IMR-90 (cell line): ENCODE measurements at regions not wholly inside any gene's neighbourhood (a gene's known extent, or its start where the extent isn't known, plus 50 kb on each side); places are given as distances from the start of the nearest gene placed in this dataset.

Experiments used
- ATAC-seq: fragments of 200-7000 bp; cut with Tn5 transposase; 2 replicates; pipeline ENCODE4 v1.9.1; 2020; ENCODE audit warnings: low read depth, mild to moderate bottlenecking, moderate library complexity
- BruUV-seq: library from RNA; stranded (reverse); fragments of 400-500 nt; replicated peaks from 2 replicates; lab custom pipeline; 2021; lab: Mats Ljungman, UMichigan
- CTCF ChIA-PET: fragments of 300-600 bp; formaldehyde crosslinking; extraction: SDS; loops from one replicate; lab custom pipeline; 2021; ENCODE audit warnings: antibody characterized with exemption; lab: Yijun Ruan, JAX
- POLR2A ChIA-PET: fragments of 300-600 bp; sonication (Branson Sonifier 250); formaldehyde crosslinking; loops from one replicate; lab custom pipeline; 2022; ENCODE audit warnings: antibody characterized with exemption; ENCODE audit not compliant: unreplicated experiment; lab: Charles Lee
- DNase-seq: peaks from one replicate; pipeline ENCODE4 v3.0.0; 2013
- H2AFZ ChIP-seq: replicated peaks from 2 replicates; pipeline ENCODE3; 2013; ENCODE audit warnings: low read length, mild to moderate bottlenecking; ENCODE audit not compliant: poor library complexity
- H2AK5ac ChIP-seq: 2 replicates; pipeline ENCODE4 v1.6.1; 2013; ENCODE audit warnings: low read depth, low read length, inconsistent platforms
- H2AK9ac ChIP-seq: replicated peaks from 2 replicates; pipeline ENCODE3; 2013; ENCODE audit warnings: mild to moderate bottlenecking, low read depth, low read length, moderate library complexity; ENCODE audit not compliant: poor library complexity
- H2BK120ac ChIP-seq: 2 replicates; pipeline ENCODE4 v1.6.1; 2013; ENCODE audit warnings: low read depth, low read length, inconsistent platforms
- H2BK15ac ChIP-seq: 3 replicates; pipeline ENCODE4 v1.6.1; 2013; ENCODE audit warnings: low read depth, low read length, inconsistent platforms
- H2BK20ac ChIP-seq: 2 replicates; pipeline ENCODE4 v1.6.1; 2013; ENCODE audit warnings: low read depth, mild to moderate bottlenecking, inconsistent platforms, low read length, moderate library complexity
- H2BK5ac ChIP-seq: 2 replicates; pipeline ENCODE4 v1.6.1; 2013; ENCODE audit warnings: mild to moderate bottlenecking, low read depth, low read length, inconsistent platforms; ENCODE audit not compliant: poor library complexity, severe bottlenecking
- H3K14ac ChIP-seq: replicated peaks from 2 replicates; pipeline ENCODE4 v1.6.1; 2013; ENCODE audit warnings: low read depth, low read length, inconsistent platforms
- H3K18ac ChIP-seq: 2 replicates; pipeline ENCODE4 v1.6.1; 2013; ENCODE audit warnings: low read depth, low read length, control low read depth
- H3K23ac ChIP-seq: 2 replicates; pipeline ENCODE4 v1.6.1; 2013; ENCODE audit warnings: low read depth, low read length, inconsistent platforms
- H3K27ac ChIP-seq: 2 replicates; pipeline ENCODE4 v1.5.1; 2013; ENCODE audit warnings: mild to moderate bottlenecking, control low read depth, low read length; ENCODE audit not compliant: insufficient read depth
- H3K27me3 ChIP-seq: 2 replicates; pipeline ENCODE4 v1.6.1; 2013; ENCODE audit warnings: low read length; ENCODE audit not compliant: control insufficient read depth, insufficient read depth
- H3K36me3 ChIP-seq: 2 replicates; pipeline ENCODE4 v1.6.1; 2013; ENCODE audit warnings: low read length, mixed read lengths; ENCODE audit not compliant: control insufficient read depth, insufficient read depth
- H3K4ac ChIP-seq: 2 replicates; pipeline ENCODE4 v1.6.1; 2013; ENCODE audit warnings: low read depth, low read length, inconsistent platforms
- H3K4me1 ChIP-seq: 2 replicates; pipeline ENCODE4 v1.6.1; 2013; ENCODE audit warnings: low read length, mixed read lengths; ENCODE audit not compliant: control insufficient read depth, insufficient read depth
- H3K4me2 ChIP-seq: 2 replicates; pipeline ENCODE4 v1.6.1; 2013; ENCODE audit warnings: low read depth, mild to moderate bottlenecking, control low read depth, low read length, moderate library complexity
- H3K4me3 ChIP-seq: 2 replicates; pipeline ENCODE4 v1.5.1; 2013; ENCODE audit warnings: low read depth, mild to moderate bottlenecking, control low read depth, low read length, moderate library complexity; ENCODE audit not compliant: insufficient read depth
- H3K56ac ChIP-seq: 2 replicates; pipeline ENCODE4 v1.6.1; 2013; ENCODE audit warnings: low read length, inconsistent platforms; ENCODE audit not compliant: insufficient read depth; ENCODE audit errors: extremely low read depth
- H3K79me1 ChIP-seq, 2 experiments: 2 replicates each; pipeline ENCODE4 v1.6.1; 2013; ENCODE audit warnings: low read length in 2 of 2, inconsistent platforms in 1 of 2, low read depth in 1 of 2
- H3K9ac ChIP-seq: 2 replicates; pipeline ENCODE4 v1.6.1; 2013; ENCODE audit warnings: low read depth, low read length, control low read depth
- H3K9me1 ChIP-seq: 2 replicates; pipeline ENCODE4 v1.6.1; 2013; ENCODE audit warnings: low read length, inconsistent platforms; ENCODE audit not compliant: insufficient read depth
- H3K9me3 ChIP-seq: 2 replicates; pipeline ENCODE4 v1.6.1; 2013; ENCODE audit warnings: low read length; ENCODE audit not compliant: control insufficient read depth, insufficient read depth
- H4K20me1 ChIP-seq: 2 replicates; pipeline ENCODE4 v1.6.1; 2013; ENCODE audit warnings: low read length, inconsistent platforms; ENCODE audit not compliant: insufficient read depth
- H4K5ac ChIP-seq: 2 replicates; pipeline ENCODE4 v1.6.1; 2013; ENCODE audit warnings: mild to moderate bottlenecking, low read depth, low read length, control low read depth
- H4K8ac ChIP-seq, 2 experiments: 2 replicates each; pipeline ENCODE4 v1.6.1; 2013; ENCODE audit warnings: low read depth in 2 of 2, low read length in 2 of 2, control low read depth in 1 of 2, inconsistent platforms in 1 of 2
- H4K91ac ChIP-seq: 2 replicates; pipeline ENCODE4 v1.6.1; 2013; ENCODE audit warnings: low read depth, low read length, inconsistent platforms; ENCODE audit not compliant: insufficient read depth
- BHLHE40 ChIP-seq: fragments of 150-350 bp; IDR thresholded peaks from 2 replicates; pipeline ENCODE4 v1.6.1; 2016; ENCODE audit warnings: mild to moderate bottlenecking, low read depth, low read length
- CEBPB ChIP-seq: IDR thresholded peaks from 2 replicates; pipeline ENCODE4 v1.6.1; 2012; ENCODE audit warnings: low read depth, low read length, improper control_type of control experiment
- CHD1 ChIP-seq: IDR thresholded peaks from 2 replicates; pipeline ENCODE4 v1.6.1; 2012; ENCODE audit warnings: low read depth, low read length, improper control_type of control experiment
- CTCF ChIP-seq: conservative IDR thresholded peaks from 2 replicates; pipeline ENCODE4 v1.5.1; 2012; ENCODE audit warnings: mild to moderate bottlenecking, low read depth, low read length, improper control_type of control experiment
- ELK1 ChIP-seq: fragments of 150-350 bp; IDR thresholded peaks from 2 replicates; pipeline ENCODE4 v1.6.1; 2016; ENCODE audit warnings: low read depth, mild to moderate bottlenecking, low read length, moderate library complexity, borderline replicate concordance
- FOS ChIP-seq: fragments of 150-350 bp; IDR thresholded peaks from 2 replicates; pipeline ENCODE4 v1.6.1; 2016; ENCODE audit warnings: low read depth, low read length
- MAFK ChIP-seq: IDR thresholded peaks from 2 replicates; pipeline ENCODE4 v1.6.1; 2012; ENCODE audit warnings: low read depth, low read length, improper control_type of control experiment
- MAZ ChIP-seq: IDR thresholded peaks from 2 replicates; pipeline ENCODE4 v1.6.1; 2012; ENCODE audit warnings: low read depth, mild to moderate bottlenecking, low read length, improper control_type of control experiment, moderate library complexity, borderline replicate concordance
- MXI1 ChIP-seq: IDR thresholded peaks from 2 replicates; pipeline ENCODE4 v1.6.1; 2012; ENCODE audit warnings: low read depth, mild to moderate bottlenecking, low read length, moderate library complexity, borderline replicate concordance
- NFE2L2 ChIP-seq: fragments of 150-350 bp; IDR thresholded peaks from 2 replicates; pipeline ENCODE4 v1.6.1; 2016; ENCODE audit warnings: low read depth, mild to moderate bottlenecking, low read length
- POLR2A ChIP-seq: IDR thresholded peaks from 2 replicates; pipeline ENCODE4 v1.6.1; 2012; ENCODE audit warnings: mild to moderate bottlenecking, low read depth, low read length
- RAD21 ChIP-seq: IDR thresholded peaks from 2 replicates; pipeline ENCODE4 v1.6.1; 2012; ENCODE audit warnings: low read length, improper control_type of control experiment
- RCOR1 ChIP-seq: IDR thresholded peaks from 2 replicates; pipeline ENCODE4 v1.6.1; 2012; ENCODE audit warnings: mild to moderate bottlenecking, low read length, improper control_type of control experiment; ENCODE audit not compliant: insufficient replicate concordance
- RFX5 ChIP-seq: IDR thresholded peaks from 2 replicates; pipeline ENCODE4 v1.8.0; 2012; ENCODE audit warnings: low read depth, mild to moderate bottlenecking, low read length, moderate library complexity
- SMC3 ChIP-seq: fragments of 150-350 bp; IDR thresholded peaks from 2 replicates; pipeline ENCODE4 v1.6.1; 2016; ENCODE audit warnings: low read depth, mild to moderate bottlenecking, antibody characterized with exemption, low read length, moderate library complexity
- WGBS, 2 experiments: methylation state at CpG; one replicate each; pipeline versions ENCODE4 v1.1.5 to v1.1.7; 2013; ENCODE audit warnings: missing lambda C conversion rate in 2 of 2; ENCODE audit not compliant: insufficient read length in 1 of 2; ENCODE audit errors: extremely low coverage in 2 of 2; 5-methylcytosine and 5-hydroxymethylcytosine counted together
- dilution Hi-C: fragments of 300-500 bp; cut with HindIII; formaldehyde crosslinking; loops from one replicate; pipeline ENCODE4 v1.14.3; 2018; ENCODE audit warnings: low sequenced_read_pairs; ENCODE audit not compliant: unreplicated experiment
- in situ Hi-C: fragments of 300-500 bp; cut with MboI; formaldehyde crosslinking; loops from 3 replicates; pipeline ENCODE4 v1.14.3; 2019; ENCODE audit warnings: low sequenced_read_pairs, inconsistent platforms, mixed read lengths
- intact Hi-C: fragments of 100-400 bp; cut with micrococcal nuclease; formaldehyde crosslinking; loops from 2 replicates; pipeline ENCODE4 v1.10.0; 2022
- TF ChIP-seq, protein P1 (sequence below): fragments of 150-350 bp; IDR thresholded peaks from 2 replicates; pipeline ENCODE4 v1.6.1; 2017; ENCODE audit warnings: mild to moderate bottlenecking, antibody characterized with exemption, low read length, low read depth

GRCh38 chr12:111214401-111214800, 154.5 kb downstream of the PHETA1 start:
- TF ChIP-seq POLR2A = no peak
- TF ChIP-seq CEBPB = no peak
- TF ChIP-seq BHLHE40 = no peak
- no peak for TF ChIP-seq MXI1
- TF ChIP-seq MAZ = no peak
- no peak for TF ChIP-seq RCOR1
- TF ChIP-seq CTCF = no peak
- TF ChIP-seq MAFK = no peak
- no peak for TF ChIP-seq CHD1
- TF ChIP-seq NFE2L2 = no peak
- TF ChIP-seq SMC3 = no peak
- no peak for TF ChIP-seq FOS
- TF ChIP-seq RFX5 = no peak
- TF ChIP-seq ELK1 = no peak
- no peak for TF ChIP-seq RAD21
- TF ChIP-seq, protein P1, sequence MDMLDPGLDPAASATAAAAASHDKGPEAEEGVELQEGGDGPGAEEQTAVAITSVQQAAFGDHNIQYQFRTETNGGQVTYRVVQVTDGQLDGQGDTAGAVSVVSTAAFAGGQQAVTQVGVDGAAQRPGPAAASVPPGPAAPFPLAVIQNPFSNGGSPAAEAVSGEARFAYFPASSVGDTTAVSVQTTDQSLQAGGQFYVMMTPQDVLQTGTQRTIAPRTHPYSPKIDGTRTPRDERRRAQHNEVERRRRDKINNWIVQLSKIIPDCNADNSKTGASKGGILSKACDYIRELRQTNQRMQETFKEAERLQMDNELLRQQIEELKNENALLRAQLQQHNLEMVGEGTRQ = no peak
- no peak overlapping the region for H3K18ac ChIP-seq
- no peaks in the 10 kb centered on the region for H3K79me1 ChIP-seq
- no CpG with 5 or more reads among the region's 16 CpGs for whole genome bisulfite sequencing, 2 experiments
- no peak overlapping the region for H2AK9ac ChIP-seq
- H3K4me3 ChIP-seq = no peak overlapping the region
- H3K23ac ChIP-seq = no peak overlapping the region
- no peak overlapping the region for H2AK5ac ChIP-seq
- no peak overlapping the region for H4K91ac ChIP-seq
- no peak overlapping the region for H3K4me2 ChIP-seq
- no peaks in the 10 kb centered on the region for H3K36me3 ChIP-seq
- H2BK120ac ChIP-seq = no peak overlapping the region
- H3K56ac ChIP-seq = no peak overlapping the region
- no peaks in the 10 kb centered on the region for H3K9me1 ChIP-seq
- POLR2A ChIA-PET = no interaction called here
- no peak overlapping the region for H4K8ac ChIP-seq
- H3K9me3 ChIP-seq = no peaks in the 10 kb centered on the region
- H3K4me1 ChIP-seq = no peaks in the 10 kb centered on the region
- H2AFZ ChIP-seq = no peak overlapping the region
- ATAC-seq (no peak), DNase-seq (no peak)
- H3K9ac ChIP-seq = no peak overlapping the region
- no peak overlapping the region for H2BK20ac ChIP-seq
- H2BK5ac ChIP-seq = no peak overlapping the region
- H3K4ac ChIP-seq = no peak overlapping the region
- in situ Hi-C loops = no loop called here
- no peak overlapping the region for H3K14ac ChIP-seq
- H3K27ac ChIP-seq = no peak overlapping the region
- intact Hi-C loops = no loop called here
- H3K27me3 ChIP-seq = no peaks in the 10 kb centered on the region; the same call in 1 of the 2 replicates
- dilution Hi-C loops = no loop called here
- no peaks in the 10 kb centered on the region for H4K20me1 ChIP-seq
- no peak overlapping the region for H4K5ac ChIP-seq
- CTCF ChIA-PET = no interaction called here
- H2BK15ac ChIP-seq = no peak overlapping the region
- no TSS peak for BruUV-seq
